ENCODE measurements at regions not wholly inside any gene's neighbourhood (a gene's known extent, or its start where the extent isn't known, plus 50 kb on each side); places are given as distances from the start of the nearest gene placed in this dataset.

- Histone ChIP-seq H3K27me3 (replicated peaks in 1 of 2; ENCODE audit: control insufficient read depth in 2 of 2, insufficient read depth in 2 of 2, low read length in 1 of 2) (no peaks in the 10 kb centered on the region), H3K27ac (ENCODE audit: control insufficient read depth, insufficient read depth) (no peak overlapping the region), H3K4me3 (no peak overlapping the region), H4K20me1 (ENCODE audit: control insufficient read depth, insufficient read depth) (no peaks in the 10 kb centered on the region), H3K4me2 (ENCODE audit: control insufficient read depth, insufficient read depth) (no peak overlapping the region), H3K4me1 (ENCODE audit: control insufficient read depth, insufficient read depth, low read length) (no peaks in the 10 kb centered on the region), H3K79me2 (ENCODE audit: control insufficient read depth, insufficient read depth, low read length) (no peaks in the 10 kb centered on the region), H3K9ac (ENCODE audit: control insufficient read depth, insufficient read depth, low read length) (no peak overlapping the region), H3K9me3 (replicated peaks; ENCODE audit: control insufficient read depth, insufficient read depth, low read length) (no peaks in the 10 kb centered on the region; the same call in 2 of the 3 replicates), H3K36me3 (ENCODE audit: control insufficient read depth in 2 of 2, insufficient read depth in 2 of 2, low read length in 1 of 2) (no peaks in the 10 kb centered on the region), H2AFZ (ENCODE audit: control insufficient read depth, low read depth, low read length) (no peak overlapping the region)
- POLR2A ChIA-PET = no interaction called here
- no TSS peak for BruUV-seq (replicated peaks)
- RAD21 ChIA-PET (ENCODE audit: unreplicated experiment) = no interaction called here
- in situ Hi-C loops (cut with MboI) (no loop called here), intact Hi-C loops (cut with micrococcal nuclease; ENCODE audit: unreplicated experiment) (no loop called here)
- TF ChIP-seq BCL3 (IDR thresholded peaks at IDR 0.05; ENCODE audit: borderline replicate concordance, insufficient read depth, low read depth, low read length, poor library complexity, severe bottlenecking) = no peak
- no peak for TF ChIP-seq DPF2 (IDR thresholded peaks at IDR 0.05)
- TF ChIP-seq CEBPB (IDR thresholded peaks at IDR 0.05; ENCODE audit: borderline replicate concordance in 1 of 2, low read depth in 2 of 2, low read length in 2 of 2) = no peak
- TF ChIP-seq JUNB (IDR thresholded peaks at IDR 0.05) = no peak
- no peak for TF ChIP-seq CREM (IDR thresholded peaks at IDR 0.05; ENCODE audit: low read depth)
- TF ChIP-seq FOS (IDR thresholded peaks at IDR 0.05; ENCODE audit: borderline replicate concordance, extremely low read depth, insufficient read length) = no peak
- no peak for TF ChIP-seq ATF7 (IDR thresholded peaks at IDR 0.05; ENCODE audit: low read depth)
- TF ChIP-seq NFIC (IDR thresholded peaks at IDR 0.05; ENCODE audit: low read depth, low read length) = no peak
- no peak for TF ChIP-seq ZNF384 (IDR thresholded peaks at IDR 0.05; ENCODE audit: borderline replicate concordance, low read depth, low read length)
- no peak for TF ChIP-seq RCOR1 (conservative IDR thresholded peaks at IDR 0.05; ENCODE audit: low read depth, low read length)
- TF ChIP-seq IKZF1 (conservative IDR thresholded peaks at IDR 0.05) = no peak
- DNase-seq (ENCODE audit: low read depth, low spot score) = no peak
- SMC1A ChIA-PET (ENCODE audit: uncharacterized antibody, unreplicated experiment) = no interaction called here
- CTCF ChIA-PET = no interaction called here
- no peak for FAIRE-seq
- WGBS (ENCODE audit: insufficient coverage, insufficient replicate concordance, low lambda C conversion rate, missing lambda C conversion rate) = 12% methylated on average over 2 of the region's 2 CpGs
- no peak for ATAC-seq
These were observed 255.6 kb upstream of the OSR1 start for GRCh38 chr2:19614066-19614465.

All from GM12878 (cell line).